ENCODE measurements at regions not wholly inside any gene's neighbourhood (a gene's known extent, or its start where the extent isn't known, plus 50 kb on each side); places are given as distances from the start of the nearest gene placed in this dataset.

DNA sequence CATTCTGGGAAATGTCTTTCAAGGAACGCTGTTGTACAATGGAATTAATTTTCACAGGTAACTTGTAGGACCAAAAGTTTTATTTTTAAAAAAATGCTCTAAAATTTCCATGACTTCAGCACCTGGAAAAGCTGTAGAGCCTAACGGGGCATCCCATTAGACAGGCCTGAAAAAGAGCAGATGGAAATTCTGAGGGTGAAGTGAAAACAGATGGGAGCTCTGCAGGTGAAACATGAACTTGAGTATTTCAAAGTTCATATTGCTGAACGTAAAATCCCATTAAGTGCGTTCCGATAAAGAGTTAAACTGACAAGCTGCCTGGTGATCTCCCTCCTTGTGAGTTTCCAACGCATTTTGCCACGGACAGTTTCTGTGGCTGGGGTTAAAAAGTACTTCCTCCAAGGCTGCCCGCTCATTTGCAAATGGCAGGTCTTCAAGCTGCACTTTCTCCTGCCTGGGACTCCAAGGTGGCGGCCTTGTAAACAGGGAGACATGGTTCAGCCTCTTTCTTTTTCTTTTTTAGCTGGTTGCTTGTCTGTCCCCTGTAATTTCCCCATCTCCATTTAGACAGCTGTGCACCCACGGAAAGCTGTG lies 450.4 kb downstream of the FGF9 start:
- TF ChIP-seq CTCF (IDR thresholded peaks at IDR 0.05; ENCODE audit: low read depth, low read length) (no peak), POLR2A (IDR thresholded peaks at IDR 0.05; ENCODE audit: extremely low read depth, insufficient read length) (no peak)
